ENCODE measurements at regions not wholly inside any gene's neighbourhood (a gene's known extent, or its start where the extent isn't known, plus 50 kb on each side); places are given as distances from the start of the nearest gene placed in this dataset.
"Not testable (repeated sequence)": the region's sequence is repeated elsewhere in the genome, so short reads cannot be mapped to it uniquely, and the experiment has no call there.

- ATAC-seq (ENCODE audit: low read depth): no peak
- Mint-ChIP-seq H3K27ac (no peak overlapping the region), H3K9me3 (no peaks in the 10 kb centered on the region), H3K27me3 (peaks cover 3% of the 10 kb centered on the region), H3K36me3 (ENCODE audit: low read depth) (no peaks in the 10 kb centered on the region), H3K4me3 (no peak overlapping the region), H3K4me1 (no peaks in the 10 kb centered on the region)
- ChIA-PET CTCF (no interaction called here), POLR2A (no interaction called here)
- no peak for DNase-seq
- intact Hi-C loops (cut with micrococcal nuclease): no loop called here
- no peak for TF ChIP-seq CTCF (IDR thresholded peaks at IDR 0.05)
Observed at GRCh38 chr3:151675858-151676615, 57.7 kb upstream of the AADACL2 start.

- H3K4me3 Mint-ChIP-seq: no peak overlapping the region
- no peaks in the 10 kb centered on the region for H3K36me3 Mint-ChIP-seq (ENCODE audit: low read depth)
- no peak for TF ChIP-seq CTCF (IDR thresholded peaks at IDR 0.05)
- DNase-seq (no peak), ATAC-seq (ENCODE audit: low read depth) (no peak)
- ChIA-PET POLR2A (no interaction called here), CTCF (no interaction called here)
- peaks cover 3% of the 10 kb centered on the region for H3K27me3 Mint-ChIP-seq
- intact Hi-C loops (cut with micrococcal nuclease): no loop called here
- no peaks in the 10 kb centered on the region for H3K4me1 Mint-ChIP-seq
- no peak overlapping the region for H3K27ac Mint-ChIP-seq
- no peaks in the 10 kb centered on the region for H3K9me3 Mint-ChIP-seq
Observed at GRCh38 chr3:151673974-151674373, 59.8 kb upstream of the AADACL2 start.

- H3K9me3 Mint-ChIP-seq; POLR2A ChIA-PET; DNase-seq; H3K27ac Mint-ChIP-seq; H3K27me3 Mint-ChIP-seq; H3K36me3 Mint-ChIP-seq (ENCODE audit: low read depth); CTCF ChIA-PET; H3K4me3 Mint-ChIP-seq; H3K4me1 Mint-ChIP-seq; ATAC-seq (ENCODE audit: low read depth); intact Hi-C loops (cut with micrococcal nuclease): not testable (repeated sequence)
Observed at GRCh38 chr3:151667762-151668161, 66.0 kb upstream of the AADACL2 start.

GRCh38 chr3:151660885-151661284 is 72.8 kb upstream of the AADACL2 start:
- ChIA-PET POLR2A (no interaction called here), CTCF (no interaction called here)
- no peaks in the 10 kb centered on the region for H3K27me3 Mint-ChIP-seq
- no peak overlapping the region for H3K27ac Mint-ChIP-seq
- DNase-seq (no peak), ATAC-seq (ENCODE audit: low read depth) (no peak)
- no peaks in the 10 kb centered on the region for H3K4me1 Mint-ChIP-seq
- H3K36me3 Mint-ChIP-seq (ENCODE audit: low read depth): no peaks in the 10 kb centered on the region
- intact Hi-C loops (cut with micrococcal nuclease): loop anchor here (2.0 to 5.0 kb wide), 2 partner anchors 370 to 434 kb away; no protein-coding TSS in a partner anchor
- TF ChIP-seq CTCF (IDR thresholded peaks at IDR 0.05): no peak
- H3K4me3 Mint-ChIP-seq: no peak overlapping the region
- H3K9me3 Mint-ChIP-seq: no peaks in the 10 kb centered on the region

- ChIA-PET POLR2A (no interaction called here), CTCF (no interaction called here)
- H3K9me3 Mint-ChIP-seq: no peaks in the 10 kb centered on the region
- H3K4me3 Mint-ChIP-seq: no peak overlapping the region
- DNase-seq: no peak
- no peak for TF ChIP-seq CTCF (IDR thresholded peaks at IDR 0.05)
- no peak for ATAC-seq (ENCODE audit: low read depth)
- no peaks in the 10 kb centered on the region for H3K4me1 Mint-ChIP-seq
- intact Hi-C loops (cut with micrococcal nuclease): no loop called here
- H3K27ac Mint-ChIP-seq: no peak overlapping the region
- no peaks in the 10 kb centered on the region for H3K27me3 Mint-ChIP-seq
- H3K36me3 Mint-ChIP-seq (ENCODE audit: low read depth): no peaks in the 10 kb centered on the region
Observed at GRCh38 chr3:151644986-151645385, 88.7 kb upstream of the AADACL2 start.
